RWPE2 (cell line): ENCODE measurements at regions not wholly inside any gene's neighbourhood (a gene's known extent, or its start where the extent isn't known, plus 50 kb on each side); places are given as distances from the start of the nearest gene placed in this dataset.

Experiments
- ATAC-seq: fragments of 200-7000 bp; cut with Tn5 transposase; 3 replicates; pipeline ENCODE4 v1.9.1; 2021; ENCODE audit warnings: low read depth
- DNase-seq: peaks from one replicate; pipeline ENCODE4 v3.0.0-alpha.2; 2020; ENCODE audit warnings: low spot score
- H3K27ac ChIP-seq: fragments of 450-650 bp; 2 replicates; pipeline ENCODE4 v1.5.1; 2017; ENCODE audit warnings: mild to moderate bottlenecking; ENCODE audit not compliant: poor library complexity, severe bottlenecking
- H3K27me3 ChIP-seq: fragments of 250-450 bp; sonication (Bioruptor Pico); 2 replicates; pipeline ENCODE4 v1.5.1; 2021; ENCODE audit warnings: mild to moderate bottlenecking, moderate library complexity; ENCODE audit not compliant: insufficient read depth, poor library complexity, severe bottlenecking
- H3K36me3 ChIP-seq: fragments of 250-450 bp; sonication (Bioruptor Pico); 2 replicates; pipeline ENCODE4 v1.5.1; 2020; ENCODE audit warnings: low read depth, mild to moderate bottlenecking, moderate library complexity
- H3K4me1 ChIP-seq: fragments of 250-450 bp; sonication (Bioruptor Pico); 2 replicates; pipeline ENCODE4 v1.5.1; 2021; ENCODE audit warnings: mild to moderate bottlenecking, moderate library complexity; ENCODE audit not compliant: insufficient read depth, poor library complexity, severe bottlenecking
- H3K4me3 ChIP-seq: fragments of 250-450 bp; sonication (Bioruptor Pico); 2 replicates; pipeline ENCODE4 v1.5.1; 2021; ENCODE audit warnings: mild to moderate bottlenecking, moderate library complexity; ENCODE audit not compliant: severe bottlenecking
- H3K9me3 ChIP-seq: fragments of 250-450 bp; sonication (Bioruptor Pico); 2 replicates; pipeline ENCODE4 v1.5.1; 2021; ENCODE audit warnings: mild to moderate bottlenecking, moderate library complexity; ENCODE audit not compliant: severe bottlenecking
- TF ChIP-seq, protein P1 (sequence below): fragments of 450-650 bp; IDR thresholded peaks from one replicate; pipeline ENCODE4 v1.5.1; 2017; ENCODE audit warnings: mild to moderate bottlenecking, moderate library complexity; ENCODE audit not compliant: poor library complexity, severe bottlenecking

DNA sequence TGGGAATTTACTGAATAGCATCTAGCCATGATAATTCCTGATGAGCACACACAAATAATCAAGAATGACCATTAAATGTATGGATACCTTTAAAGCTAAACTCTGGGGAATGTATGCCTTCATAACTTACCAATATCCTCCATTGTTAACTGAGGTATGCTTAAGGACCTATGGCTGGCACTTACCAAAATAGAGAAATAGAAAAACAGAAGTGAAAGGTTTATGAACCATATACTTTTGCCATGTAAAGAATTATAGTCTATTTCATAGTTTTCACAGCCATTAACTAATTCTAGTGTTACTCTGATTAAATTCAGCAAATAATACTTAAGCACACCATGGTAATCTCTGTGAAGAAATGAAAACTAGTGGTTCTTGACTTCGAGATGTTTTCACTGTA is 1360.6 kb upstream of the LRRTM3 start:
- TF ChIP-seq, protein P1, sequence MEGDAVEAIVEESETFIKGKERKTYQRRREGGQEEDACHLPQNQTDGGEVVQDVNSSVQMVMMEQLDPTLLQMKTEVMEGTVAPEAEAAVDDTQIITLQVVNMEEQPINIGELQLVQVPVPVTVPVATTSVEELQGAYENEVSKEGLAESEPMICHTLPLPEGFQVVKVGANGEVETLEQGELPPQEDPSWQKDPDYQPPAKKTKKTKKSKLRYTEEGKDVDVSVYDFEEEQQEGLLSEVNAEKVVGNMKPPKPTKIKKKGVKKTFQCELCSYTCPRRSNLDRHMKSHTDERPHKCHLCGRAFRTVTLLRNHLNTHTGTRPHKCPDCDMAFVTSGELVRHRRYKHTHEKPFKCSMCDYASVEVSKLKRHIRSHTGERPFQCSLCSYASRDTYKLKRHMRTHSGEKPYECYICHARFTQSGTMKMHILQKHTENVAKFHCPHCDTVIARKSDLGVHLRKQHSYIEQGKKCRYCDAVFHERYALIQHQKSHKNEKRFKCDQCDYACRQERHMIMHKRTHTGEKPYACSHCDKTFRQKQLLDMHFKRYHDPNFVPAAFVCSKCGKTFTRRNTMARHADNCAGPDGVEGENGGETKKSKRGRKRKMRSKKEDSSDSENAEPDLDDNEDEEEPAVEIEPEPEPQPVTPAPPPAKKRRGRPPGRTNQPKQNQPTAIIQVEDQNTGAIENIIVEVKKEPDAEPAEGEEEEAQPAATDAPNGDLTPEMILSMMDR, result no peak
- Histone ChIP-seq H3K4me3 (no peak overlapping the region), H3K9me3 (no peaks in the 10 kb centered on the region), H3K27ac (no peak overlapping the region), H3K36me3 (no peaks in the 10 kb centered on the region), H3K27me3 (no peaks in the 10 kb centered on the region), H3K4me1 (no peaks in the 10 kb centered on the region)
- DNase-seq, result no peak
- no peak for ATAC-seq

DNA sequence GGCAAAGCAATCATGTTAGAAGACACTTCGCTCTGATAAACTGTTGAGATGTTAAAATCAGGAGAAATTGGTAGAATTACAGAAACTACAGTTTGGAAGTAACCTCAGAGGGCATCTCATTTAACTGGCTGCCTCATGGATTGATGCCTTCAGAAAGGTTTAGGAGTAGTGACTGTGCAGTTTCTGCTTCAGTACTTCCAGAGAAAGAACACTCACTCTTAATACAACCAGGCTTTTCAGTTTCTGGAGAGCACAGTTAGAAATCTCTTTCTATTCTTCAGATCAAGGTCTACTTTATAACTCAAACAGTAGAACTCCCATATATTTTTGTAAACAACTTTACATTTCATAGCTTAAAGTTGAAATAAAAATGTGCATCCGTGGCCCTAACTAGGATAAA is 1358.9 kb upstream of the LRRTM3 start:
- Histone ChIP-seq H3K4me1 (peaks cover 1% of the 10 kb centered on the region), H3K36me3 (no peaks in the 10 kb centered on the region; the same call in 1 of the 2 replicates), H3K27ac (no peak overlapping the region), H3K4me3 (no peak overlapping the region), H3K27me3 (no peaks in the 10 kb centered on the region), H3K9me3 (no peaks in the 10 kb centered on the region)
- DNase-seq (no peak), ATAC-seq (no peak)
- TF ChIP-seq, protein P1, result no peak

DNA sequence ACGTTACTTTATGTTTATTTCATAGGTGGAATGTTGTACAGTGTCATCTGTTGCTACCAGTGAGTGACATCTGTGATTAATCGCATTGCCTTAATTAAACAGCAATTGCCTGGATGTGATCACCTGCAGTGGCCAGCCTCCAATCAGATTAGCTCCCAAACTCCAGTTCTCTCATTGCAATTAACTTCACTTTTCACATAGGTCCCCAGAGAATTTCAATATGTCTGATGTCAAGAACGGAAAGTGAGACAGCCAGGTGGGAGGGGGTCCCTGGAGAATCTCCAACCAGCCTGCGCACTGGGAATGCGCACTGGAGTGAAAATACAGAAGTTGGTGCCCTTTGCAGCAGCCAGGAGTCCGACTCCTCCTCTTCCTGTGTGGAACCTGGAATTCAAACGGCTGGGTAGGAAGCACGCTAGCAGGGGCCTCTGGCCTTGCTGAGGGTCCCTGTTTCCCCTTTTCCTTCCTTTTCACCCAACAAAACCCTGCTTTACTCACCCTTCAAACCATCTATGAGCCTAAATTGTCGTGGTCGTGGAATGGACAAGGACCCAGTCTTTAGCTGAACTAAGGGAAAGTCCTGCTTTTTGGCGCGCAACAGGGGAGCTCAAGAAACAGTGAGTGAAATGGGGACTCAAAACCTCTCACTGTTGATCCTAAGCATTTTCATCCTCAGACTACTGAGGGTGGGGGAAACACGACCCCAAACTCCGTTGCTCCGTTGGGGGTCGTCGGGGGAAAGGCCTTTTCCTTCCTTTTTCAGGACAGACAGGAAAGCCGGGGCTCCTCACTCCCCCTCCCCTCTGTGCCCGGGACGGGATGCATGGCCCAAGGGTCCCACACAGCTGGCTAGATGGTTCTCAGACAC is 1355.5 kb upstream of the LRRTM3 start:
- DNase-seq (no peak), ATAC-seq (peak; percentile 92)
- Histone ChIP-seq H3K9me3 (no peaks in the 10 kb centered on the region), H3K27me3 (no peaks in the 10 kb centered on the region), H3K4me1 (peaks cover 4% of the 10 kb centered on the region), H3K27ac (peak overlapping the region; percentile 53), H3K36me3 (peaks cover 10% of the 10 kb centered on the region), H3K4me3 (peak overlapping the region; percentile 45)
- TF ChIP-seq, protein P1, result no peak

DNA sequence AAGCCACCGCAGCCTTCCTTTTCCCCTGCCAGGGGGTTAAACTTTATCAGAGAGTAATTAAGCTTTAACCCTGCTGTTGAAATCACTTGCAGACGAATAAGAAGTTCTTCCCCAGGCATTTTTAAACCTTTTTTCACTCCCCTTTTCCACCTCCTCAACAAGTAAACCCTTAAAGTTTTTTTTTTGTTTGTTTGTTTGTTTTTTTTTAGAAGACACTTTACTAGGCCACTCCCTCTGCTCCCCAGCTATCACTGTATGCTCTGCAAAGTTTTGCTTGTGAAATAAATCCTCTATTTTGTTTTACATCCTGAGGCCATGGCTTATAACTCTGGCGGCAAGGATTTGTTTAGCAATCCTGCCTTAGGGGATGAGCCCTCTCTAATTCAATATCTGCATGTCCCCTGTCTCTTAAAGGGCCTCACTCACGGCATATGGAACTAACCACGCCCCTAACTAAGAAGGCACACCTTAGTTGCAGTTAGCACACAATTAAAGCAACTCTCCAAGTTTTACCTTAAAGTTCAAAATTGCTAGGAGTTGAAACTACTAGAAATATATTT is 1354.7 kb upstream of the LRRTM3 start:
- peak overlapping the region; percentile 53 for H3K27ac ChIP-seq
- no peaks in the 10 kb centered on the region for H3K9me3 ChIP-seq
- DNase-seq (no peak), ATAC-seq (peak; percentile 70)
- peaks cover 4% of the 10 kb centered on the region for H3K4me1 ChIP-seq
- peak overlapping the region; percentile 45 for H3K4me3 ChIP-seq
- H3K36me3 ChIP-seq, result peaks cover 13% of the 10 kb centered on the region
- TF ChIP-seq, protein P1, result no peak
- H3K27me3 ChIP-seq, result no peaks in the 10 kb centered on the region

DNA sequence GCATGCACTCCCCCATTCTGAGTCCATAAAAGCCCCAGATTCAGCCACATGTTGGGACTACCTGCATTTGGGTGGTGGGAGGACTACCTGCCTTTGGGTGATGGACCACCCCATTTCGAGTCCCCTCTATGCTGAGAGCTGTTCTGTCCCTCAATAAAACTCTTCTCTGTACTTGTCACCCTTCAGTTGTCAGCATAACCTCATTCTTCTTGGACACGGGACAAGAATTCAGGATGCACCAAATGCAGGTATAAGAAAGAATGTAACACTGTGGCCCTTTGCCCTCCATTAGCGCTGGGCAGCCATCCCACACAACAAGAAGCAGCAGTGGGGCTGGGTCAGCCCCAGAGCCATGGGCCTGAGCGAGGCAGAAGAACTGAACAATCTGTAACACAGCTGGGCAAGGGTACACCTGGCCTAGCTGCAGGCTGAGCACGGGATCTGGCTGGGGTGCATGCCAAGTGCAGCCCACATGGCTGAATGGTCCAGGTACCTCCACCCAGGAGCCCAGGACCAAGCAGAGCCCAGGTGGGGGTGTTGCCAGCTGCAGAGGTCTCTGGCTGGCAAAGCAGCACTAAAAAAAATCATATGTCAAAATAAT is 1344.3 kb upstream of the LRRTM3 start:
- no peak for DNase-seq
- Histone ChIP-seq H3K4me1 (no peaks in the 10 kb centered on the region), H3K9me3 (peaks cover 4% of the 10 kb centered on the region), H3K4me3 (no peak overlapping the region), H3K36me3 (no peaks in the 10 kb centered on the region; the same call in 1 of the 2 replicates), H3K27me3 (no peaks in the 10 kb centered on the region), H3K27ac (no peak overlapping the region)
- TF ChIP-seq, protein P1, result no peak
- no peak for ATAC-seq
